ENCODE measurements at regions not wholly inside any gene's neighbourhood (a gene's known extent, or its start where the extent isn't known, plus 50 kb on each side); places are given as distances from the start of the nearest gene placed in this dataset. TPM values are rescaled to one million over a fixed set of nuclear protein-coding genes. Genes with fewer than 3 reads are reported as not detected.

DNA sequence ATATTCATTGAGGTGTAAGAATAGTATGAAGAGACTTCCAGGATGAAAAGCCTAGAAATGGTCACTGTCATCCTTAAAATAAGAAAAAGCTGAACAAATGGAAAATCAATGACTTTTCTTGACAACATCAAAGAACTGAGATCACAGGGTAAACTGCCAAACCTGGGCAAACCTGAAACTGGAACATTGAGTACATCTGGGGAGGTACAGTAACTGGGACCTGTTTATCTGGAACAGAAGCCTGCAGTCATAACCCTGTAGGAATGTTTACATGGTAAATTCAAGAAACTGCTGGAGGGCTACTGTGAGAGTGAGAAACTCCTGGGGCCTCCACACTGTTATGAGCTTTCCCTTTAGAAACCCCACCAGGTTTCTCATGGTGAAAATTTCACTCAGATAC is 130.1 kb upstream of the PIRT start:
- DNase-seq = no peak

DNA sequence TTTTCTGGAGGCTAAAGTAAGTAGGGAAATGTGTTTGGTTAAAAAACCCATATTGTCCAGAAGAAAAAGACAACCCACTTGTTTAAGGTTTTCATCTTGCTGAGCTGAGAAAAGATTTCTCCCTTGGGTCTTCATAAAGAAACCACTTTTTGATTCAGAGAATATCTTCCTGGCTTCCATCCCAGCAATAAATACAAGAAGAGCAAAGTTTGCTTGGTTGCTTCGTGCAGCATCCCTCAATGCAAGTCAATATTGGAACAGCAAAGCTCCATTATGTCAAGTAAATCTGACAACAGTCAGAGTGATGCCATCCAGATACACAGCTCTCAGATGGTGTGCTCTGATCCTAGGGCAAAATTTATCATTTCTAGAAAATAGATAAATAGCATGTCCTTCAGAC is 118.9 kb upstream of the PIRT start:
- no peak for DNase-seq

DNA sequence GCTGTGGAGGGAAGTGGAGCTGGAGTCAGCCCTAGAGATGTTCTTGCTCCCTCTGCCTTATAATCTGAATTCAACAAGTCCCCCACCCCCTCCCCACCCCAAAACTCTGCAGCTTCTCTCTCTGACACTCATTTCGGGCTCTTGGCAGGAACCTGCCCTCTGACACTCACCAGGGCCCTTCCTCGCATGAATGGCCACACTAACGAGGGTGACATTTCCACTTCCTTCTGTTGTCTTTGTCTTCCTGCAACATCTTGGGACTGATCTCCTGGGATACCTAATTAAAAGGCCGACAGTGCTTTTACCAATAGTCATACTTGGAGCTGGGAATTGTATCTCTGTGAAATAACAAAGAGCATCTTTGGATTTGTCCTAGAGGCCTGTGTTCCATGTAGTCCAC is 106.9 kb upstream of the PIRT start:
- DNase-seq = no peak

DNA sequence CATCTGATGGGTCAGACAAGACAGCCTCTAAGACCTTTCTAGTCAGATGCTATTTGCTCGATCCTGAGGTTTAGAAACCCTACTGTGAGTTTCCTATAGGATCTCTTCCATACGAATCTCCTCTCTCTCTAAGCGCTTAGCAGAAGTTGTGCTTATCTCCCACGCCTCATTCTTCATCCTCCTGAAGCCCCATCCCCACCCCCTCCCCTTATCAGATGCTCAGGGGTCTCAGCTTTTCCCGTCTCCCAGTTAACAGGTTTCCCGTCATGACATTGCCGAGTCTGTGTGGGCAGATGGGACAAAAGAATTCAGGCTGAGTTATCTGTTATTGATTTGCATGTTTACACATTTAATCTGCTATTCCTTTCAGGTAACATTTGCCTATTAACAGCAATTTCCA is 99.0 kb upstream of the PIRT start:
- DNase-seq = no peak

DNA sequence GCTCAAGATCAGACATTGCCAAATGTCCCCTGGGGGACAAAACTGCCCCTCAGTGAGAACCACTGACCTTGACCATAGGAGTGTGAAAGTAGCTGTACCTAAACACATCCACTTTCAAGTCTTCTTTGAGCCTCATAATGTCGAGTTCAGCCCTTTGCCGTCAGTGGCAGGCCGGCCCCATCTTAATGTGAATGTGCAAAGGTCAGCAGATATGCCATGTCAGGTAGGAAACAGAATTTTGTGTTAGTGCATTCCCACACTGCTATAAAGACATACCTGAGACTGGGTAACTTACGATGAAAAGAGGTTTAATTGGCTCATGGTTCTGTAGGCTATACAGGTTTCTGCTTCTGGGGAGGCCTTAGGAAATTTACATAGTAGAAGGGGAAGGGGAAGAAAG is 95.1 kb upstream of the PIRT start:
- no peak for DNase-seq

DNA sequence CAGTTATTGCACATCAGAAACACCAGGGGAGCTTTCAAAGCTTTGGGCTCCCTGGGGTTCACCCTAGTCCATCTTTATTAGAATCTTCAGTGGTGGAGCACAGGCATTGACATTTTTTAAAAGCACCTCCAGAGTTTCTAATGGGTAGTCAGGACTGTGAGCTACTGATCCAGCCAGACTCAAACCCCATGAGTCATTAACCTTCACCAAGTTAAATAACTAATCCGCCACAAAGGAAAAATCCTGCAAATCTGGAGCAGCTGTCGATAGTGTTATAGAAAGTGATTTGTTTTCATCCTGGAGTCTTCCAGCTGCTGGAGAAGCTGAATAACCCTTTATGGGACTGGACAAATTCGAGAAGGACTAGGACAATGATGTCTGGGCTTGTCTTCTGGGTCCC is 93.2 kb upstream of the PIRT start:
- DNase-seq = no peak

DNA sequence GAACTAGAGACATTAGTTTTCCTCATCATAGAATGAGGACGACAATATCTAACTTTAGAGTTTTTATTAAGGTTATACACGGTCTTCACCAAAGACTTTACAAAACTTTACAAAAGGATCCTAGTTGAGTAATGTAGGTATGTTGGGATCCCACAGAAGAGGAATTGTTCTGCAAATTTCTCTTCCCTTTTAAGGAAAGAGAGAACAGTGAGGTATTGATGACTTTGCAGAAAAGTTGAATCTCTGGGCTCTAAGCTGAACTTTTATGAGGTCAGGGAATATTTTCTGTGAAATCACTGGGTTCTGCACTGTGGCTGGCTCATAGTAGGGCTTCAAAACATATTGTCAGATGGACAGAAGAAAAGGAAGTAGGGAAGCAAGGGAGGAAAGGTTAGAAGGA is 89.8 kb upstream of the PIRT start:
- DNase-seq = no peak

DNA sequence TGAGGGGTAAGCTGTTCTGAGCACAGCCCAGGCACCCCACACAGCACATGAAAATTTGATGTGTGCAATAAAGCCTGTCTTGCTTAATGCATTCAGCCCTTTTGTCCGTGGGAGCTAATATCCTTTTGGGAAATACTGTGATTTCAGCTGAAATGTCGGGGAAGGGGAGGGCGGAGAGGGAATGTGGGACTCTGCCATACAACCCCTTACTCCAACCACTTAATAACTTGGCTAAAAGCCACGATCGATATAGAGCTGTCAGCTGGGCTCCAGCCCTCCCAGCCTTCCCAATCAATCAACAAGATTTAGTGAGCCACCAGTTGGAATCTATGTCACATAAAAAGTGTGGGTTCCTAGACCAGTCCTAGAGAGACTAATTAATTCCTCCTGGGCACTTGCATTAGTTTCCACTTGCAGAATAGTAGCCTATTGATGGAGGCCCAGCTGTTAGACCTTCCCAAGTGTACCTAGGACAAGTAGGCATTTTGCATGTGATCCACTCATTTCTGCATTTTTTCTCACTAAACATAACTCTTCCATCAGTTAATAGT is 82.7 kb upstream of the PIRT start:
- DNase-seq = no peak

DNA sequence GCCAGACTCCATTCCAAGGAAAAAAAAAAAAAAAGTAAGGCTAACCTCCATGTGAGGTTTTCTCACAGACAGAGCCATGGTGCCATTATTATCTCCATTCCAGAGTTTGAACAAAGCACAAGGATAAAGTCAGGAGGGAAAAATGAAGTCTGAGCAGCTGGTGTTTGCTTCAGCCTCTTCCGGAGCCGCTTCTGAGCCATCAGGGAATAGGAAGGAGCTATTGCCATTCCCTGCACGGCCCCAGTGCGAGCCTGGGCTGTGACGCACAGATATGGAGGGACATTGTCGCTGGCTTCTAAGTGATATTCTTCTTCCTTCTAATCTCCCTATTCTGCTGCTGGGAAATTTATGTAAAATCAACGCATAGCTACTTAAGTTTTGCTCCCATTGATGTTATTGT is 69.5 kb upstream of the PIRT start:
- no peak for DNase-seq

DNA sequence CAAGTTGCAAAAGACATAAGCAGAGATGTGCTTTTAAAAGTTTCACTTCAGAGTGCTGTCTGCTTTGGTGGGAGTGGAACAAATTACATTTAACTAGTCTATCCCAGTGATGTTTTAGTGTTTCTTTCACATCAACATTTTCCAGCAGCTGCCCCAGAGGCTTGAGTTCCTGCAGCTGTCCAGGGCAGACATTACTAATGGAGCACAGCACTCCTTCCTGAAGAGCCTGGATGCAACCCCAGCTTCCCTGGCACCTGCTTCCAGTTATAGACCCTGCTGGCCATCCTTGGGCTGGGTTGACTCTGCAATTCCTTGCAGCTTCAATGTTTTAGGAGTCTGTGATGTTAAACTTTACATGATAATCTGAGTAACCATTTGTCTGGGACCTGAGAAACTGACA is 61.4 kb upstream of the PIRT start:
- no peak for DNase-seq

DNA sequence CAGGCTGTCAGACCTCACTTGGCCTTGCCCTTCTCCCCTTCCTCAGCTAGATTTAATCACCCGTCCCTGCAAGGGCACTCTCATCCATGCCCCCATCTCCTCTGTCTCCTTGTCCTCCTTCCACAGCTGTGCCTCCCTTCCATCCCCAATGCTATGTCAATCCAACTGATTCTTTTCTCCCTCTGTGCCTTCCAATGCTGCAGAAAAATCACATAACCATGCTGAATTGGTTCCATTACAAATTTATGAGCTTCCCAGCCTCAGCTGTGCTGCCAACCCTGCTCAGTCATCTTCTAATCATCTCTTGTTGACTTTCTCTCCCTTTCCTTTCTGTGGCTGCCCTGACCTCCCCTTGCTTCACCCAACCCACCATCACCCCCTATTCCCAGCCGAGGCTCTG is 56.3 kb upstream of the PIRT start:
- DNase-seq = no peak

DNA sequence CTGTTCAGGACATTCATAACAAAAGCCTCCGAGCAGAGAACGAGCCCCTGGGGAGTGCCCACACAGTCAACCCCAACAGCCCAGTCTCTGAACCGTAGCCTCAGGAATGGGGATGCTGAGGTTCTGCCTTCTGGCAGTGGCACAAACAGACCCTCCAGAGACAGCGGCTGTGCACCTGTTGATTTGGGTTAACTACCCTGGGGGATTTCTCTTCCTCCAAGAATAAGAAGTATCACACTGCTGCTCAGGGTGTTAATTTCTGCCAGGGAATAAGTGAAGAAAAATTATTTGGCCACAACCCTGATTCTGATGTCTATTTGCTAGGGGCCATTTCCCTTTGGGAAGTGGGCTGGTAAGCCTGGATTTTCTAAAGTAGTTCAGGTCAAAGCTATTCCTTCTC is 51.0 kb upstream of the PIRT start:
- DNase-seq = no peak

Small RNAs in the stretch of these regions (small RNA-seq; reads per million reads assigned to genes)
- gene RN7SL601P (ENCODE audit: low replicate concordance) = not detected
